Ishikawa (cell line): ENCODE measurements at regions not wholly inside any gene's neighbourhood (a gene's known extent, or its start where the extent isn't known, plus 50 kb on each side); places are given as distances from the start of the nearest gene placed in this dataset.

Source experiments
- CEBPB ChIP-seq: IDR thresholded peaks from 2 replicates; pipeline ENCODE4 v1.6.1; 2012
- EP300 ChIP-seq: IDR thresholded peaks from 2 replicates; pipeline ENCODE4 v1.6.1; 2012; ENCODE audit warnings: borderline replicate concordance
- REST ChIP-seq: IDR thresholded peaks from 2 replicates; pipeline ENCODE4 v1.6.1; 2012; ENCODE audit warnings: low read depth, mild to moderate bottlenecking
- TF ChIP-seq, protein P1 (sequence below): IDR thresholded peaks from 2 replicates; pipeline ENCODE4 v1.6.1; 2012

GRCh38 chr11:27806122-27806521, 105.9 kb upstream of the BDNF start:
- TF ChIP-seq REST, result no peak
- TF ChIP-seq, protein P1, sequence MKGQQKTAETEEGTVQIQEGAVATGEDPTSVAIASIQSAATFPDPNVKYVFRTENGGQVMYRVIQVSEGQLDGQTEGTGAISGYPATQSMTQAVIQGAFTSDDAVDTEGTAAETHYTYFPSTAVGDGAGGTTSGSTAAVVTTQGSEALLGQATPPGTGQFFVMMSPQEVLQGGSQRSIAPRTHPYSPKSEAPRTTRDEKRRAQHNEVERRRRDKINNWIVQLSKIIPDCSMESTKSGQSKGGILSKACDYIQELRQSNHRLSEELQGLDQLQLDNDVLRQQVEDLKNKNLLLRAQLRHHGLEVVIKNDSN, result no peak
- no peak for TF ChIP-seq CEBPB
- no peak for TF ChIP-seq EP300
